CD8-positive, alpha-beta memory T cell (primary cell): ENCODE measurements at regions not wholly inside any gene's neighbourhood (a gene's known extent, or its start where the extent isn't known, plus 50 kb on each side); places are given as distances from the start of the nearest gene placed in this dataset.
A peak's percentile ranks its signal among the peaks of the same experiment; 100 is the strongest.

Experiments
- CTCF ChIA-PET: fragments of 350-600 bp; sonication (Branson Sonifier 250); formaldehyde crosslinking; loops from one replicate; lab custom pipeline; 2021; ENCODE audit warnings: antibody characterized with exemption; lab: Charles Lee
- POLR2A ChIA-PET: fragments of 350-600 bp; sonication (Branson Sonifier 250); formaldehyde crosslinking; loops from one replicate; lab custom pipeline; 2021; ENCODE audit warnings: antibody characterized with exemption; lab: Charles Lee
- DNase-seq, 5 donors: peaks; one replicate each; pipeline versions ENCODE4 v3.0.0 to v3.0.0-alpha.2; 2020 to 2022; ENCODE audit warnings: mixed read lengths in 1 of 5
- H3K27ac ChIP-seq: one replicate; pipeline ENCODE4 v1.7.0; 2013; ENCODE audit warnings: low read depth, mild to moderate bottlenecking, low read length, moderate library complexity
- H3K27me3 ChIP-seq: 2 replicates; pipeline ENCODE4 v1.7.0; 2013; ENCODE audit warnings: low read length, mild to moderate bottlenecking; ENCODE audit not compliant: insufficient read depth, poor library complexity, severe bottlenecking
- H3K36me3 ChIP-seq: 2 replicates; pipeline ENCODE4 v1.7.0; 2013; ENCODE audit warnings: mild to moderate bottlenecking, low read length, moderate library complexity; ENCODE audit not compliant: insufficient read depth
- H3K4me1 ChIP-seq: 2 replicates; pipeline ENCODE4 v1.7.0; 2013; ENCODE audit warnings: mild to moderate bottlenecking, low read length, moderate library complexity; ENCODE audit not compliant: insufficient read depth
- H3K4me3 ChIP-seq: 2 replicates; pipeline ENCODE4 v1.7.0; 2013; ENCODE audit warnings: mild to moderate bottlenecking, low read length
- H3K9me3 ChIP-seq: 2 replicates; pipeline ENCODE4 v1.7.0; 2013; ENCODE audit warnings: mild to moderate bottlenecking, low read length
- H3K27ac Mint-ChIP-seq, 8 donors: one replicate each; pipeline ENCODE4 v1.8.0; 2020 to 2021; ENCODE audit warnings: mixed read lengths in 8 of 8, mild to moderate bottlenecking in 6 of 8, inconsistent platforms in 3 of 8, moderate library complexity in 3 of 8
- H3K27me3 Mint-ChIP-seq, 2 donors: one replicate each; pipeline ENCODE4 v1.8.0; 2020 to 2021; ENCODE audit warnings: mixed read lengths in 2 of 2, mild to moderate bottlenecking in 1 of 2, moderate library complexity in 1 of 2
- H3K36me3 Mint-ChIP-seq, 3 donors: one replicate each; pipeline ENCODE4 v1.8.0; 2020 to 2021; ENCODE audit warnings: mixed read lengths in 3 of 3, inconsistent platforms in 1 of 3, mild to moderate bottlenecking in 1 of 3
- H3K4me1 Mint-ChIP-seq, 3 donors: one replicate each; pipeline ENCODE4 v1.8.0; 2020 to 2021; ENCODE audit warnings: mixed read lengths in 3 of 3, inconsistent platforms in 1 of 3, mild to moderate bottlenecking in 1 of 3
- H3K4me3 Mint-ChIP-seq, 7 donors: one replicate each; pipeline ENCODE4 v1.8.0; 2020 to 2021; ENCODE audit warnings: mixed read lengths in 7 of 7, mild to moderate bottlenecking in 6 of 7, moderate library complexity in 4 of 7, inconsistent platforms in 2 of 7
- H3K9me3 Mint-ChIP-seq, 5 donors: one replicate each; pipeline ENCODE4 v1.8.0; 2020 to 2022; ENCODE audit warnings: mixed read lengths in 5 of 5, mild to moderate bottlenecking in 3 of 5, moderate library complexity in 2 of 5, inconsistent platforms in 1 of 5

- Histone ChIP-seq H3K27me3 (no peaks in the 10 kb centered on the region), H3K27ac (no peak overlapping the region), H3K36me3 (no peaks in the 10 kb centered on the region), H3K4me3 (no peak overlapping the region), H3K4me1 (no peaks in the 10 kb centered on the region), H3K9me3 (no peaks in the 10 kb centered on the region)
- CTCF ChIA-PET: no interaction called here
- Mint-ChIP-seq H3K4me3 (no peak overlapping the region), H3K4me1 (no peaks in the 10 kb centered on the region), H3K27ac (no peak overlapping the region), H3K36me3 (no peaks in the 10 kb centered on the region), H3K9me3 (no peaks in the 10 kb centered on the region), H3K27me3 (peaks cover 7 to 19% of the 10 kb centered on the region in 2 donors)
- DNase-seq: no peak
- POLR2A ChIA-PET: no interaction called here
Measured at GRCh38 chr6:88365230-88365629, 199.1 kb upstream of the CNR1 start.

GRCh38 chr6:88361754-88362153 lies 195.6 kb upstream of the CNR1 start:
- no peak overlapping the region for H3K27ac ChIP-seq
- no peaks in the 10 kb centered on the region for H3K27me3 ChIP-seq
- no peaks in the 10 kb centered on the region for H3K4me1 ChIP-seq
- no peak overlapping the region for H3K4me3 ChIP-seq
- no peaks in the 10 kb centered on the region for H3K9me3 ChIP-seq
- no peaks in the 10 kb centered on the region for H3K9me3 Mint-ChIP-seq
- no peaks in the 10 kb centered on the region for H3K27me3 Mint-ChIP-seq
- no peaks in the 10 kb centered on the region for H3K36me3 Mint-ChIP-seq
- no peaks in the 10 kb centered on the region for H3K4me1 Mint-ChIP-seq
- no peaks in the 10 kb centered on the region for H3K36me3 ChIP-seq
- ChIA-PET CTCF (no interaction called here), POLR2A (no interaction called here)
- no peak overlapping the region for H3K4me3 Mint-ChIP-seq
- no peak for DNase-seq
- no peak overlapping the region for H3K27ac Mint-ChIP-seq

- no peak overlapping the region for H3K27ac ChIP-seq
- POLR2A ChIA-PET: no interaction called here
- Mint-ChIP-seq H3K27me3 (no peaks in the 10 kb centered on the region), H3K4me1 (no peaks in the 10 kb centered on the region), H3K36me3 (no peaks in the 10 kb centered on the region), H3K9me3 (no peaks in the 10 kb centered on the region), H3K4me3 (no peak overlapping the region), H3K27ac (no peak overlapping the region)
- no peak for DNase-seq
- no peaks in the 10 kb centered on the region for H3K36me3 ChIP-seq
- CTCF ChIA-PET: no interaction called here
- no peaks in the 10 kb centered on the region for H3K4me1 ChIP-seq
- H3K9me3 ChIP-seq: no peaks in the 10 kb centered on the region
- no peak overlapping the region for H3K4me3 ChIP-seq
- H3K27me3 ChIP-seq: no peaks in the 10 kb centered on the region
Measured at GRCh38 chr6:88361298-88361697, 195.2 kb upstream of the CNR1 start.

GRCh38 chr6:88360203-88360797 lies 194.2 kb upstream of the CNR1 start:
- Histone ChIP-seq H3K27me3 (no peaks in the 10 kb centered on the region), H3K27ac (no peak overlapping the region), H3K9me3 (no peaks in the 10 kb centered on the region), H3K4me3 (no peak overlapping the region), H3K36me3 (no peaks in the 10 kb centered on the region), H3K4me1 (no peaks in the 10 kb centered on the region)
- no peaks in the 10 kb centered on the region for H3K36me3 Mint-ChIP-seq
- no peak overlapping the region for H3K4me3 Mint-ChIP-seq
- no peaks in the 10 kb centered on the region for H3K4me1 Mint-ChIP-seq
- H3K27me3 Mint-ChIP-seq: no peaks in the 10 kb centered on the region
- no peak for DNase-seq
- H3K27ac Mint-ChIP-seq: peak overlapping the region in 1 of 8 donors; percentile 40
- ChIA-PET CTCF (no interaction called here), POLR2A (no interaction called here)
- no peaks in the 10 kb centered on the region for H3K9me3 Mint-ChIP-seq

- no peaks in the 10 kb centered on the region for H3K36me3 Mint-ChIP-seq
- DNase-seq: no peak
- peaks cover 0 to 3% (median 0%) of the 10 kb centered on the region in 5 donors for H3K9me3 Mint-ChIP-seq
- Histone ChIP-seq H3K27ac (no peak overlapping the region), H3K4me1 (no peaks in the 10 kb centered on the region), H3K27me3 (no peaks in the 10 kb centered on the region), H3K36me3 (no peaks in the 10 kb centered on the region), H3K4me3 (no peak overlapping the region), H3K9me3 (no peaks in the 10 kb centered on the region)
- H3K4me3 Mint-ChIP-seq: no peak overlapping the region
- H3K27me3 Mint-ChIP-seq: no peaks in the 10 kb centered on the region
- H3K4me1 Mint-ChIP-seq: no peaks in the 10 kb centered on the region
- ChIA-PET CTCF (no interaction called here), POLR2A (no interaction called here)
- no peak overlapping the region for H3K27ac Mint-ChIP-seq
Measured at GRCh38 chr6:88359530-88360202, 193.5 kb upstream of the CNR1 start.

GRCh38 chr6:88358846-88359245 lies 192.7 kb upstream of the CNR1 start:
- H3K4me3 ChIP-seq: no peak overlapping the region
- no peak for DNase-seq
- Mint-ChIP-seq H3K27ac (no peak overlapping the region), H3K36me3 (no peaks in the 10 kb centered on the region), H3K27me3 (no peaks in the 10 kb centered on the region), H3K4me1 (no peaks in the 10 kb centered on the region), H3K4me3 (no peak overlapping the region), H3K9me3 (peaks cover 0 to 3% (median 0%) of the 10 kb centered on the region in 5 donors)
- no peaks in the 10 kb centered on the region for H3K4me1 ChIP-seq
- H3K27ac ChIP-seq: no peak overlapping the region
- POLR2A ChIA-PET: interaction anchor here (0.6 kb wide), 1 partner anchor 283 kb away, joined by 3 read pairs; no protein-coding TSS in a partner anchor
- no peaks in the 10 kb centered on the region for H3K27me3 ChIP-seq
- H3K9me3 ChIP-seq: no peaks in the 10 kb centered on the region
- H3K36me3 ChIP-seq: no peaks in the 10 kb centered on the region
- CTCF ChIA-PET: no interaction called here

GRCh38 chr6:88349511-88349910 lies 183.4 kb upstream of the CNR1 start:
- Mint-ChIP-seq H3K36me3 (no peaks in the 10 kb centered on the region), H3K4me3 (no peak overlapping the region), H3K9me3 (peaks cover 0 to 5% (median 0%) of the 10 kb centered on the region in 5 donors), H3K4me1 (no peaks in the 10 kb centered on the region), H3K27me3 (peaks cover 3 to 7% of the 10 kb centered on the region in 2 donors), H3K27ac (no peak overlapping the region)
- ChIA-PET CTCF (no interaction called here), POLR2A (no interaction called here)
- Histone ChIP-seq H3K36me3 (no peaks in the 10 kb centered on the region), H3K4me3 (no peak overlapping the region), H3K4me1 (no peaks in the 10 kb centered on the region), H3K27ac (no peak overlapping the region), H3K27me3 (no peaks in the 10 kb centered on the region), H3K9me3 (no peaks in the 10 kb centered on the region)
- DNase-seq: no peak

- POLR2A ChIA-PET: no interaction called here
- Mint-ChIP-seq H3K27ac (no peak overlapping the region), H3K9me3 (no peaks in the 10 kb centered on the region), H3K36me3 (no peaks in the 10 kb centered on the region), H3K27me3 (peaks cover 0 to 2% of the 10 kb centered on the region in 2 donors), H3K4me3 (no peak overlapping the region), H3K4me1 (no peaks in the 10 kb centered on the region)
- H3K4me1 ChIP-seq: no peaks in the 10 kb centered on the region
- no peaks in the 10 kb centered on the region for H3K27me3 ChIP-seq
- no peak overlapping the region for H3K27ac ChIP-seq
- DNase-seq: no peak
- CTCF ChIA-PET: no interaction called here
- H3K9me3 ChIP-seq: no peaks in the 10 kb centered on the region
- H3K4me3 ChIP-seq: no peak overlapping the region
- H3K36me3 ChIP-seq: no peaks in the 10 kb centered on the region
Measured at GRCh38 chr6:88342336-88342735, 176.2 kb upstream of the CNR1 start.
